ENCODE measurements at regions not wholly inside any gene's neighbourhood (a gene's known extent, or its start where the extent isn't known, plus 50 kb on each side); places are given as distances from the start of the nearest gene placed in this dataset.

DNA sequence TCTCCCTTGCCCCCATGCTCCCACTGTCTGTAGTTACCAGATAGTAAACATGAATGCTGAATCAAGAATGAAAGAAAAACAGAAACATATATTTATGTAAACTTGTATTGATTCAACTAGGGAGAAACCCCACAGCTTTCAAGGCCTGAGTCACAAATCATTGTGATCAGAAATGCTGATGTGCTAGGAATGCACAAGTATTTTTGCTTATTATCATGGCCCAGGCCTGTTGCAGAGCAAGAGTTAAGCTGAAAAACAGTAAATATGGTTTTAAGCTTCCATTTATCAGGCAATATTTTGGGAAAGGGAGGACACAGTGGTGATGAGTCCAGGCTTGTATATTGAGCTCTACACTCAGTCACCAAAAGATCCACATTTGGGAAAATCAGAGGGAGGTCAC is 669.6 kb downstream of the DIAPH3 start:
- DNase-seq (ENCODE audit: low read depth) = no peak

DNA sequence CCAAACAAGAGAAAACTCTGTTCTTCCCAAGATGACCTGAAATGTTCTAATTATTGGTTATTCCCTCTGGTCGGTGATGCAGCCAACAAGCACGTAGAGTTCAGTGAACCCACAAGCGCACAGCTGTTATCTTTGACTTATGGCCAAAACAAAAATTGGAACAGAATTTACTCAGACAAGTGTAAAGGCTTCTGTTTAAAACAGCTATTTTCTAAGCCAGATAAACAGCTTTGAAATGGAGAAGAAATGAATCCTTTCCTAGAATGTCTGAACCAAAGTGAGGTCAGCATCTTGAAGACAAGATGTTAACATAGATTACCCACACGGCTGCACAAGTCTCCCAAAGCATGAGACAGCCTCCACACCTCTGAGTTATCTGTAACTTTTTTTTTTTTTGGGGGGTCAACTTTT is 669.2 kb downstream of the DIAPH3 start:
- DNase-seq (ENCODE audit: low read depth) = no peak

DNA sequence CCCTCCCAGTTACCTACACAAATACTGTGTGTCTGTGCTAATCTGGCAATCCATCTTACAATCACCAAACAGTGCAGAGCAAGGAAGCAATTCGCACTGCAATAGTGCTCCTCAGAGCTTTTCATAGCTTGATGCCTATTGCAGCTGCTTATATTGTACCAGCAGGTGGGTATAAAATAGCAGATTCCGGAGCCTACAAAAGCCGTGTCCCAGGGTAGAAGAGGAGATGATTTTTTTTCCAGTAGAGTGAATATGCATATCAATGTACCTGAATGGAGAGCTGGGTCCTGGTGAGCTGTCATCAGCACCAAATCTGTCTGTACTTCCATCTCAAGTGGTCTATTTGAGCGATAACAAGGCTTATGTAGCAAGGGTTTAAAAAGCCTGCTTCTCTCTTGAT is 668.4 kb downstream of the DIAPH3 start:
- DNase-seq (ENCODE audit: low read depth) = no peak

DNA sequence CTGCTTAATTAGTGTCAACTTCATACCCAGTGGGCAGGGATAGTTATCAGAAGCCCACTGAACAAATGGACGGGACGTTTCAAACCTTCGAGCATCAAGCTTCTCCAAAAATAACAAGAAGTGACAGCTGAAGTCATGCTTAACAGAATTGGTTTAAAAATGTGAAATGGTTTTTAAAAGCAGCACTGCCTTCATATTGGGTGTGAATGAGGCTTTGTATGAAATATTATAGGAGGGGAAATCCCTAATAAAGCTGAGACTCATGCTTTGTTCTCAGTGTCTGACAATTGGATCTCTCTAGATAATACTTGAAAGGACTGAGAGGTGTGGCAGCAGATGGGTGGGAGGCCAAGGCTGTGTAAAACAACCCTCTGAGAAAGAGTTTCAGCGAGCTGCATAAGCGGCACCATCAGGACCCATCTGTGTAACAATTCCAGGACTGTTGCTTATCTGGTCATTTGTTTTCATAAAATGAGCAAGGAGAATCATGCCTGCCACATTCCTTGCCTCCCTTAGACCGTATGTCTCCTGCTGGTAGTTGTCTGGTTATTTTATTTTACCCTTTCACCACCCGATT is 667.7 kb downstream of the DIAPH3 start:
- DNase-seq (ENCODE audit: low read depth) = no peak

DNA sequence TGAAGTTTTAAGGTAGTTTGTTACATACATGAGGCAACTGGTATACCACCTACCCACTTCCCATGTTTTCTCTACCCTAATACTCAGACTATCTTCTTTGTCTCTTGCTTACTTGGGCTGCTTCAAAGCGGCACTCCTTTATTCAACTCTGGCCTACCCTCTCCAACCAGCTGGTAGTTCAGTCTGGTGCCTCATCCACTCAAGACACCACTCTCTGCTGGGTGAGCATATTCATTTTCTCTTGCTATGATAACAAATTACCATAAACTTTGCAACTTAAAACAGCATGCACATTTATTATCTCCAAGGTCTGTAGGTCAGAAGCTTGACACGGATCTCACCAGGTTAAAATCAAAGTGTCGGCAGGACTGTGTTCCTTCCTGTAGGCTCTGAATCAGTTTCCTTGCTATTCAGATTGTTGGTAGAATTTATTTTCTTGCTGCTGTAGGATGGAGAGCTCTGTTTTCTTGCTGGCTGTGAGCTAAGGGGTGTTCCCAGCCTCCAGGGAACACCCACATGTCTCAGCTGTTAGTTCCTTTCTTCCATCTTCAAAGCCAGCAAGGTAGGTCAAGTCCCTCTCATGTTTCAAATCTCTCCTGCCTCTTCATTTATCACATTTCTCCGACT is 666.0 kb downstream of the DIAPH3 start:
- no peak for DNase-seq (ENCODE audit: low read depth)

DNA sequence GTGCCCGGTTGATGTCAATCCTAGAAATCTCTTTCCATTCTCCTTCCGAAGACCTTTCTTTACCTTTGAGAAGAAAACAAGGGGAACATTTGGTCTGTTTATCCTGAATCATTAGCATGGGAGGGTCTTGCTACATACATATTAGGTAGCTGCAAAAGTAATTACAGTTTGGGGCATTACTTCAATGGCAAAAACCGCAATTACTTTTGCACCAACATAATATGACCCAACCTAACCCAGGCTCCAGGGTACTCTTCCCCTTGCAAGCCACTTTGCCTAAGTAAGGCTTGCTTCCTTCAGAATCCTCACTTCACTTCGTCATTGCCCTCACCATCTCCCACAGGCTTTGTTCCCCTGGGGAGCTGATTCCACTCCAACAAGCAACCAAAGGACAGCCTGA is 662.7 kb downstream of the DIAPH3 start:
- DNase-seq (ENCODE audit: low read depth) = no peak

DNA sequence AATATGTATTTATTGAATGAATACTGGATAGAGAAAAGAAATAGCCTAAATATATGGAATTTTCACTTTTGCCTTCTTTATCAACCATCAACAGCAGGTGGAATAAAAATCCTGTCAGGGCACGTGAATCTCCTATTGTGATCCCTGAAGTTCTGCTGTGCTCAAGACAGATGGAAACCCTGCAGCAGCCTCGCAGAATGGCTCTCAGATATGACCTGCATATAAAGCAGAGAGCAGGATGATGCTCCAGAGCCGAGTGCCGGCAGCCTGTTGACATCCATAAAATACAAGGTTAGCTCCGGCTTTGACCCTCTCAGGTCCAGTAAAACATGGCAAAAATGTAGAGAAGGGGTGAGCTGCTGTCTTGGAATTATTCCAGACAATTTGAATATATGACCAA is 659.3 kb downstream of the DIAPH3 start:
- DNase-seq (ENCODE audit: low read depth) = no peak

DNA sequence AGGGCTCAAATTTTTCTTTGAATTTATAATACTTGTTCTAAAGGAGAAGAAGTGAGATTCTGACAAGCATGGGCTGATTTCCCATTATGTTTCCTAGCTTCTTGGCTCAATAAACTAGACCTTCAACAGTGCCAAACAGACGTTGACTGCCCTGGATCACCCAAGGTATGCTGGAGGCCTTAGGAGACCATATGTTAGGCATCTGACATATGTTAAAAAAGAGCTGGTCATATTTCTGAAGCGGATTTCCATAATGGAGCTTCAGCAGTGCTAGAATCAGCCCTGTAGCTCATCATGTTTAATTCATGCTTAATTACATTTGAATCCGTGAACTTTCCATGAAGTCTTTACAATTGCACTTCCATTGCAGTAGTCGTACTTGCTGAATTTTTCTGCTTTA is 653.3 kb downstream of the DIAPH3 start:
- DNase-seq (ENCODE audit: low read depth) = no peak

DNA sequence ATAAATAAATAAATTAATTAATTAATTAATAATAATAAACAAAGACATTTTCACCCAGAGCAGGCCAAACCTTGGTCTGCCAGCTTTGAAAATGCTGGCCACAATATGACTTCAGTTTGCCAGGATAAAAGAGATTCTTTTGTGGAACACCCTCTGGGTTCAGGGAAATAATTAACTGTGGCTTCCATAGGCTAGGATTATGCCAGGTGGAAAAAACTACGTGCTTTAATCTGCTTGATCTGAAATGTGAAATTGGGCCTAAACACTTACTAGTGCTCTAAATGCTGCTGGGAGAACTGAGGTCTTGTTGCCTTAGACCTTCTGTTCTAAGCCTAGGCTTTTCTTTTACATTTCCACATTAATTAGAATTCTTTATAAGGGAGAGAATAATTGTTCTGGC is 650.0 kb downstream of the DIAPH3 start:
- DNase-seq (ENCODE audit: low read depth) = no peak

DNA sequence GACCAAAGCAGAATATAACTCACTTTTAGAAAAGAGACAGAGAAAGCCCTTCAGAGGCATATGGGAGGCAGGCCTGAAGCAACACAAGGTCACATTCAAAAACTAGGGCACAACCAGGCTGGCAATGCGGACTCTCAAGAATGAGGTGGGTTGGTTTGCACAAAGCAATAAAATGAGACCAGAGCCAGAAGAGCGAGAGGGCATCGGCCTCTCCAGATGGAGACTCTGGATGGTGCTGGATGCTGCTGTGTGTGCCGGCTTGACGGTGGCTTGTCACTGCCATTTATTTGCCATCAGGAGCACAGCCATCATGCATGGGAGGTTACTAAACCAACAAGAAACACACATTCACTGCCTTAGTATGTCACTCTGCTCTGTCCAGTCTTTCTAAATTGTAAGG is 649.4 kb downstream of the DIAPH3 start:
- no peak for DNase-seq (ENCODE audit: low read depth)

DNA sequence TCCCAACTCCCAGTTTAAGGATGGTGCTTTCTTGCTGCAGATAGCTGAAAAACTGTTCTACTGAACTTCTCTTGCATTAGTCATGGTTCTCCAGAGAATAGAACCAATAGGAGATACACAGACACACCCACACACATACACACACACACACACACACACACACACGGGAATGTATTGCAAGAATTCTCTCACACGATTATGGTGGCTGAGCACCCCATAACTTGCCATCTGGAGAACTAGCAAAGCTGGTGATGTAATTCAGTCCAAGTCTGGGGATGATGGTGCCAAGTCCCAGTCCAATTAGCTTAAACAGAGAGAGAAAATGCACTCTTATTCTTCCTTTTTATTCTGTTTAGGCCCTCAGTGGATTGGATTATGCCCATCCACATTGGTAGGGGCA is 643.9 kb downstream of the DIAPH3 start:
- DNase-seq (ENCODE audit: low read depth) = no peak

DNA sequence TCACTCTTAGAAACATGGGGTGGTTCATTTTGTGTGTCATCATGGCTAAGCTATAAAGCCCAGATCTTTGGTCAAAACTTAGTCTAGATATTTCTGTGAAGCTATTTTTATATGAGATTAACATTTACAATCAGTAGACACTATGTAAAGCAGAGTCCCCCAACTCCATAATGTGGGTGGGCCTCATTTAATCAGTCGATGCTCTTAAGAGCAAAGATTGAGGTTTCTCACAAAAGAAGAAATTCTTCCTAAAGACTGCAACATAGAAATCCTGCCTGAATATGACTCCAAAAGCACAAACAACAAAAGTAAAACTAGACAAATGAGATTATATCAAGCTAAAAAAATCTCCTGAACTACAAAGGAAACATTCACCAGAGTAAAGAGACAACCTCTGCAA is 642.2 kb downstream of the DIAPH3 start:
- DNase-seq (ENCODE audit: low read depth) = no peak

DNA sequence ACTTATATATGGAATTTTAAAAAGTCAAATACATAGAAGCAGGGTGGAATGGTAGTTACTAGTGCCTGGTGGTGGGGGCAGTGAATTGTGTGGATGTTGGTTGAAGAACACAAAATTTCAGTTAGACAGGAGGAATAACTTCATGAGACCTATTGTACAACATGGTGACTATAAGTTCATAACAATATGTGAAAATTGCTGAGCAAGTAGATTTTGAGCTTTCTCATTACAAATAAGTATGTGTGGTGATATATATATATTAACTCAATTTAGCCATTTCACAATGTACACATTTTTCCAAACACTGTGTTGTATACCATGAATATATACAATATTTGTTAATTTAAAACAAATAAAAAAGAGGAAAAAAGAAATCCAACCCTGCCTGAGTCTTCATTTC is 641.1 kb downstream of the DIAPH3 start:
- no peak for DNase-seq (ENCODE audit: low read depth)

DNA sequence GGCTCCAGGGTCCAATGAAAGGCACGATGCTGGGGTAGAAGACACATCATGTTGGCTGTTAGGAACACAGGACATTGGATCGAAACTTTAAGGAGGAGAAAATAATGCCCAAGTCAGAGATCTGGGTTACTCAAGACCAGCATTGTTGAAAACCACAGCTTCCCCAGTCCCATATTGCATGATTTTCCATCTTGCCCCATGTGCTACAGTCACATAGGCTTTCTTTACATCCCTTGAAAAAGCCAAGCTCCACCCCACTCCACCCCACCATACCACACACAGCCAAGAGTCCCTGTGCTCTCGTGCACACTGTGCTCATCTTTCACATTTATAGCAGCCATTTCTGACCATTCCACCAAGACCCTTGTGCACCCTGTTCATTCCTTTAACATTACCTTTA is 636.2 kb downstream of the DIAPH3 start:
- DNase-seq (ENCODE audit: low read depth) = no peak

DNA sequence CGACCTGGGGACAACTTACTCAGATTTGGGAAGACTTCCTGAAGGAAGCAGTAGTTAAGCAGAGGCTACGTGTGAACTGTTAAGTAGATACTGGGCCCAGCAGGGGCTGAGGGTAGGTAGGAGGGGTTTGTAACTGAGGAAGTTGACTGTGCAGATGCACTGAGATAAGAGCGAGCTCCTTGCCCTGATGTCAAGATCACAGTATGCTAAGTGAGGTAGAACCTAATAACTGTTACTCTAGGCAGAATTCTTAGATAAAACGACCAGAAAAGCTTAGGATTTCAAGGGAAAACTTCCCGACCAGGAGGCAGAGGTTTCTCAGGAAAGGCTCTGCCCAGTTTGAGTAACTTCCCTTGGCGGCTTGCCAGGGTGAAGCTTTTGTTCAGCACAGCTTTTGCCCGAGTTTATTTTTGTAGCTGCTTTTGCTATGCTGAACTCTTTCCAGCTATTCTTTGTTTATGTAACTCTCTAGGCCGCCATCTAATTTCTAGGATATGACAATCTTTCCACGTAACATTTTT is 632.1 kb downstream of the DIAPH3 start:
- DNase-seq (ENCODE audit: low read depth) = no peak

DNA sequence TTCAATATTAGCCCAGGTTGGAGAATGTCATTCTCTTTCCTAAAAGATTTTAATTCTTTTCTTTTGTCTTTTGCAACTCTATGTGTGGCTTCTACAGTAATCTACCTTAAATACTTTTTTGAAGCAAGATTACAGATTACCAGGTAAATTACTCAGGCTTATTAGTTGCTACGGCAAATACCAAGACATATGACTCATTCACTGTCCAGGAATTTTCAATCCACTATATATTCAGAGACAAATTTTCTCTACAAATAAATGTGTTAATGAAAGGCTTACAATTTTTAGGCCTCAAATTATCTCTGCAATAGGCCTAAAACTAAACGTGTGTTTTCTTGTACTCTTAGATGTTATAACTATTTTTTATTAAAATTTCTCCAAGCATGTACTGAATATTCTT is 631.3 kb downstream of the DIAPH3 start:
- DNase-seq (ENCODE audit: low read depth) = no peak

DNA sequence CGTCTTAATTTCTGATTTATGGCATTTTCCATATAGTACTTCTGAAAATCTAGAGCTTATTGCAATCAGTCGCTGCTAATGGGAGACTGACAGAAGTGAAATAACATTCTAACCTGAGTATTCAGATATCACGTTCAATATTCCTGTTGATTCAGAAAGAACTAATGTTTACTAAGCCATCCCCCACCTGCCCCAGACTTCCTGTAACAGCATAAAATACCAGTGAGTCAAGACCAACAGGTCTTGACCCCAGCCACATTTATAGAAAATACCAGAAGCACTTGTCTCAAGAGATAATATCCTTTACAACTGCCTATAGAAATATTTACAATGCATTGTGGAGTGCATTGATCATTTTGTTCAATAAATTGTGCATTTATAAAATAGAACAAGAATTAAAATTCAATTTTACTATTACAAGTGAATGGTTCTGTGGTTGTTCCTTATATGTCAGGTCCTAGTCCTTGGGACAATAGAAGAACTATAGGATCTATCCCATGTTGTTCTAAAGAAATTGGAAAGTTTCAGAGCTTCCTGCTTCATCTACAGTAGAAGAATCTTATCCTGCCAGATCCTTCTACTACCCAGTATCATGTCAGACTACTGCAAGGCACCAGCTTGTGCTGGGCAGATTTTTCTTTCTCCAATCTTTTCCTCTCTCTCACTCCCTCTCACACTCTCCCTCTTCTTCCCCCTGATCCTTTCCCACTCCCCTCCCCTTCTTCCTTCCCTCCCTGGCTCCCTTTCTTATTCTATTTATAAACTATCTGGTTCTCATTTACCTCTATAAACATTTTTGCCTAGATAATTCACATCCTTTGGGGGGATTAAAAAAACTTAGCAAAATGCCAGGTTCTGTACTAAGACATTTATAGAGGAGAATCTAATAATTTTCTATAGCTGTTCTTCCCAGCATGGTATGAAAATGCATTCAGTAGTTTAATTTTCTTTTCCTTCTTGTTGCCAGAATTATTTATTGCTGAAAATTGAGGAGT is 629.9 kb downstream of the DIAPH3 start:
- DNase-seq (ENCODE audit: low read depth) = no peak

DNA sequence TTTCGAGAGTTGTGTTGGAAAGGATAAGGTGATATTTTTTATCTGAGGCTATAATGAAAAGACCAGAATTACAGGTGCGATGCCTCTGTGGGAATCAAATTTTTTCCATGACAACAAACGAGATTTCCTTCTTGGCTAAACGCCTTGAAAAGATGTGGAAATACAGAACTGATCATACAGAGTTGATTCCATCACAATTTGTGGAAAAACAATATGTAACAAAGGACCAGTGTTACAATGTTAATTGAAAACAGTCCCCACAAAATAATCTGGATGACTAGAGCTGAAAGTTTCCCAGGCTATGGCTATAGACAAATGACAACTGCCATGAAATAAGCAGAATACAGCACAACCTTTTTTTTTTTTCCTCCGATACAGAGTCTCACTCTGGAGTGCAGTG is 628.9 kb downstream of the DIAPH3 start:
- DNase-seq (ENCODE audit: low read depth) = no peak

DNA sequence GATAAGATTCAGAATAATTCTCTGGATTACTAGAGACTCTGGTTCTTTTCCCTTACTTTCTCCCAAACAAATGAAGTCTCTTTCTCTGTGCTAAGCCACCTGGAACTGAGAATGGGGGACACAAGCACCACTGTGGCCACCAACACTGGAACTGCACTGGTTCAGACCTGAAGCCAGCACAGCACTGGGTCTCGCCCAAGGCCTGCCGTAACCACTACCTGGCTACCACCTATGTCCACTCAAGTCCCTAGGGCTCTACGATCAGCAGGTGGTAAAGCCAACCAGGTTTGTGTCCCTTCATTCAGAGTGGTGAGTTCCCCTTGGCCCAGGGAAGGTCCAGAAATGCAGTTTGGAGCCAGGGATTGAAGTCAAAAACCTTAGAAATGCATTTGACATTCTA is 626.2 kb downstream of the DIAPH3 start:
- no peak for DNase-seq (ENCODE audit: low read depth)

DNA sequence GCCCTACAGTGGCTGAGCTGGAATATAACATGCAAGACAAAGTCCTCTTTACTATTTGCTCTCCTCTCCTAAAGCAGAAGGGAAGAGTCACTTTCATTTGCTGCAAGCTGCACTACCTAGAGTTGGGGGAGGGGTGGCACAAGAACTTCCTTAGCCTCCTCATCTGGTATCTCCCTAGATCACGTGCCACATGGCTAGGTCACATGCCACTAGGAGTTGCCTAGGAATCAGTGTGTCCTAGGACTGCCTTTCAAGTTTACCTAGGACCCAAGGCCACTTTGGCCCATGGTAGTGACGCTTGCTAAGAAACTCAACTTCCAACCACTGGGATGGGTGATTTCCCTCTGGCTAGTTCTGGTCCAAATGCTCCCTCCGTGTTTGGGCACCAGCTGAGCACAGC is 625.2 kb downstream of the DIAPH3 start:
- DNase-seq (ENCODE audit: low read depth) = no peak

DNA sequence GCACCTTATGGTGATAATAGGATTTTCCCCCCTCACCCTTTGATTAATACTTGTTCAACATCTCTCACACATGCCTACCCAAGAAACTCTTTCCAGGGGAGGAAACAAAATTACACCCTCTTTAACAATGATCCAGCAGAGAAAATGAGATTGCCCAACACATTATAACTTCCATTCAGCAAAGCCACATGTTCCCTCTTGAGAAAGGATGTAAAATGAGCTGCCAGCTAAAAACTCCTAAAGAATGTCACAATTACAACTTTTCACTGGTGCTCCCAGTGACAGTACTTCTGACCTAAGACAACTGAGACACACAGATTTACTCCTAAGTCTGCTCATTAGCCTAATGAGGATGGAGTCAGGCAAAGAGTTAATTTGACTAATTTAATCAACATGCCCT is 621.4 kb downstream of the DIAPH3 start:
- DNase-seq (ENCODE audit: low read depth) = no peak

DNA sequence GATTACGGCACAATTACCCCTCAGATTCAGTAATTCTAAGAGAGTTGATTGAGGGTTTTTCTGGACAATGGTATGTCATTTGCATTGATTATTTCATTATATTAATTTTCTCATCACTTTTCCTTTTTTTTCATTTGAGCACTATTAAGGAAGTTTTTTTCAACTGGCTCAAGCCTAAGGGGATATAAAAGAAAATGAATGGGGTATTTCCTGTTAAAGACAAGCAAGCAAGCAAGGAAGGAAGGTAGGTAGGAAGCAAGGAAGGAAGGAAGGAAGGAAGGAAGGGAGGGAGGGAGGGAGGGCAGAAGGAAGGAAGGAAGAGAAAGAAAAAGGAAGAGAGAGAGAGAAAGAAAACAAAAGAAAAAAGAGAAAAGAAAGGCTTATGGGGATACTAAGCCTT is 620.3 kb downstream of the DIAPH3 start:
- DNase-seq (ENCODE audit: low read depth) = no peak

DNA sequence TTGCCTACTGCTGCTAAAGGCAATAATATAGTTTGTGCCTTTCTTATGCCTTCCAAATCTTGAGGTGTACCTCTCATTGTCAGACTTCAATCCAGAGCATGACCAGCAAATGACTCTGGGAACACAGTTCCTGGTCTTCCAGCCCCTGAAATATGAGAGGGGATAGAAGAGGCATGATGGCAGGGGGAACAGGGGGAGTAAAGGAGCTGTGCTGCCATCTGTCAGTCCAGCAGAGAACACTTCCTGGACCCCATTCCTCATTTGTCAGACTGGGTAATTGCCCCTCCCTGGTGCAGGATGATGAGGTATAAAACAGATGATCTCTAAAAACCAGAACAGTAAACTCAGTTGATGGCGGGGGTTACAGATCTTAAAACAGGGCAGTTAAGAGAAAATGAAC is 618.7 kb downstream of the DIAPH3 start:
- no peak for DNase-seq (ENCODE audit: low read depth)

Measured in stimulated activated CD4-positive, alpha-beta T cell treated with anti-CD3 and anti-CD28 coated beads, Interleukin-2, amount 100 ng/mL, for 4 hours (primary cell).